Common myeloid progenitor, CD34-positive (primary cell): ENCODE measurements at regions not wholly inside any gene's neighbourhood (a gene's known extent, or its start where the extent isn't known, plus 50 kb on each side); places are given as distances from the start of the nearest gene placed in this dataset.

ENCODE experiments used
- CTCF ChIA-PET: fragments of 350-600 bp; sonication (Branson Sonifier 250); formaldehyde crosslinking; loops from one replicate; lab custom pipeline; 2021; ENCODE audit warnings: antibody characterized with exemption; lab: Charles Lee
- POLR2A ChIA-PET: fragments of 350-600 bp; sonication (Branson Sonifier 250); formaldehyde crosslinking; loops from one replicate; lab custom pipeline; 2021; ENCODE audit warnings: antibody characterized with exemption; lab: Charles Lee
- DNase-seq, 3 donors: peaks; one replicate each; pipeline versions ENCODE4 v3.0.0 to v3.0.0-alpha.2; 2013
- H3K27ac ChIP-seq, 2 experiments: 1 replicate in 1 of 2; 2 replicates in 1 of 2; pipeline ENCODE4 v1.7.0; 2013; ENCODE audit warnings: inconsistent platforms in 2 of 2, low read length in 2 of 2, mild to moderate bottlenecking in 2 of 2, low read depth in 1 of 2, moderate library complexity in 1 of 2; ENCODE audit not compliant: severe bottlenecking in 2 of 2, insufficient read depth in 1 of 2, poor library complexity in 1 of 2
- H3K27me3 ChIP-seq, 5 experiments: replicated peaks in 2 of 5; 1 replicate in 3 of 5; 2 replicates in 2 of 5; pipeline versions ENCODE4 v1.6.1 to v1.7.0; 2013; ENCODE audit warnings: low read length in 4 of 5, mild to moderate bottlenecking in 2 of 5, moderate library complexity in 2 of 5, inconsistent platforms in 1 of 5; ENCODE audit not compliant: insufficient read depth in 5 of 5, control insufficient read depth in 4 of 5
- H3K36me3 ChIP-seq, 4 experiments: 1 replicate in 2 of 4; 2 replicates in 2 of 4; pipeline versions ENCODE4 v1.6.1 to v1.7.0; 2013; ENCODE audit warnings: low read length in 3 of 4, control low read depth in 1 of 4, mild to moderate bottlenecking in 1 of 4; ENCODE audit not compliant: control insufficient read depth in 4 of 4, insufficient read depth in 4 of 4
- H3K4me1 ChIP-seq, 4 experiments: 1 replicate in 3 of 4; 2 replicates in 1 of 4; pipeline versions ENCODE4 v1.6.1 to v1.7.1; 2013; ENCODE audit warnings: low read length in 3 of 4, mild to moderate bottlenecking in 3 of 4, control low read depth in 1 of 4, inconsistent platforms in 1 of 4, moderate library complexity in 1 of 4; ENCODE audit not compliant: control insufficient read depth in 4 of 4, insufficient read depth in 4 of 4; ENCODE audit errors: control extremely low read depth in 1 of 4
- H3K4me3 ChIP-seq, 7 experiments: 1 replicate in 4 of 7; 2 replicates in 3 of 7; pipeline versions ENCODE4 v1.5.1 to v1.7.0; 2013; ENCODE audit warnings: mild to moderate bottlenecking in 7 of 7, low read length in 6 of 7, moderate library complexity in 6 of 7, inconsistent platforms in 2 of 7, low read depth in 2 of 7, control low read depth in 1 of 7; ENCODE audit not compliant: insufficient read depth in 4 of 7, control insufficient read depth in 1 of 7; ENCODE audit errors: extremely low read depth in 1 of 7
- H3K9me3 ChIP-seq, 5 experiments: 1 replicate in 4 of 5; 2 replicates in 1 of 5; pipeline versions ENCODE4 v1.6.1 to v1.7.1; 2013; ENCODE audit warnings: low read length in 4 of 5, mild to moderate bottlenecking in 2 of 5, inconsistent platforms in 1 of 5, low read depth in 1 of 5, moderate library complexity in 1 of 5; ENCODE audit not compliant: control insufficient read depth in 4 of 5, insufficient read depth in 2 of 5; ENCODE audit errors: control extremely low read depth in 1 of 5
- WGBS: methylation state at CpG from one replicate; pipeline ENCODE4 v1.1.5; 2013; ENCODE audit not compliant: insufficient coverage; 5-methylcytosine and 5-hydroxymethylcytosine counted together

DNA sequence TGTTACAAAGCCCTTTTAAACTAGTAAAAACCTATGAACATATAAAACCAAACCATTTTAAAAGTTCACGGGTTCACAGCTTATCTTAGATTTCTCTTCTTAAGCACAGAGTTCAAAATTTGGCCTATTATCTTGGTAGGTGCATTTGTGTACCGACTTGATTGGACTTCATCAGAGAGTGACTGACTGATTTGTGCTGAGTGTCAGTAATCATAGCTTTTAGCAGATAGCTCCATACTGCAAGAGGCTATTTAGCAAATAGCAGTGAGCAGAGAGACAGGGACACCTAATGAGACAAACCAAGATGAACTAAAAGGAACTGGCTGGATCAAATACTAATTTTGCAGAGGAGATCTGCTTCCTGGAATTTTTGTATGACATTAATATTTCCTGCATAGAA is 274.5 kb downstream of the PRR16 start:
- 100% methylated on average over 1 of the region's 2 CpGs for WGBS
- H3K4me1 ChIP-seq, result no peaks in the 10 kb centered on the region
- H3K9me3 ChIP-seq, result no peaks in the 10 kb centered on the region
- H3K27ac ChIP-seq, result no peak overlapping the region
- DNase-seq, result no peak
- H3K36me3 ChIP-seq, result no peaks in the 10 kb centered on the region
- ChIA-PET CTCF (no interaction called here), POLR2A (no interaction called here)
- no peaks in the 10 kb centered on the region for H3K27me3 ChIP-seq
- H3K4me3 ChIP-seq, result no peak overlapping the region

DNA sequence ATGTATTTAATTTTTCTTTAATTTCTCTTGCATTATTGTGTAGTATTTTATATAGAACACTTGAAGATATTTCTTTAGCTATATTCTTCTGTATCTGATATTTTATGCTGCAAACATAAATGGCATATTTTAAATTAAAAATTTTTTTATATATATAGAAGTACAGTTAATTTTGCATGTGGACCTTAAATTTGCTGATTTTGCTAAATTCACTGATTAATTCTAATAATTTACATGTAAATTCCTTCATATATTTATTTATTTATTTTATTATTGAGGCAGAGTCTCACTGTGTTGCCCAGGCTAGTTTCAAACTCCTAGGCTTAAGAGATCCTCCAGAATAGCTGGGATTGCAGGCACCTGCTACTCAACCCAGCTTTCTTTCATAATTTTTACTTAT is 276.9 kb downstream of the PRR16 start:
- no peak for DNase-seq
- Histone ChIP-seq H3K27me3 (no peaks in the 10 kb centered on the region), H3K4me3 (no peak overlapping the region), H3K9me3 (no peaks in the 10 kb centered on the region), H3K4me1 (no peaks in the 10 kb centered on the region), H3K36me3 (no peaks in the 10 kb centered on the region), H3K27ac (no peak overlapping the region)
- ChIA-PET CTCF (no interaction called here), POLR2A (no interaction called here)

DNA sequence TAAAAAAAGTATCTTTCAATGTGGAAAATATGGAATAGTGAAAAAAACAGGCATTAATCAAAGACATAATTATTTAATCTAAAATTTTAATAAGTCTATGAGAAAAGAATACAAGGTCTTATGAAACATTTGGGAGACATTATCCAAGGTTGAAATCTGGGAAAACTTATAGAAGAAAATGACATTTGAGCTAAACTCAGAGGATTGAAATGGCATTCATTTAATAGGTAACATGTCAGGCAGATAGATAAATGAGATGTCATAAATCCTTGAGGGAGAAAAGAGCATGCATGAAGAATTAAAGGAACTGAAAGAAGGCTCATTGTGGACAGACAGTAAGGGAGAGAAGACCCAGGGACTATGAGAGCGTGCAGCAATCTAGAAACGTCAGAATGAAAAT is 284.4 kb downstream of the PRR16 start:
- no peaks in the 10 kb centered on the region for H3K36me3 ChIP-seq
- no peak for DNase-seq
- H3K27ac ChIP-seq, result no peak overlapping the region
- no CpG with 5 or more reads among the region's 2 CpGs for WGBS
- no peaks in the 10 kb centered on the region for H3K27me3 ChIP-seq
- ChIA-PET POLR2A (no interaction called here), CTCF (no interaction called here)
- H3K4me3 ChIP-seq, result no peak overlapping the region
- no peaks in the 10 kb centered on the region for H3K9me3 ChIP-seq
- H3K4me1 ChIP-seq, result no peaks in the 10 kb centered on the region

DNA sequence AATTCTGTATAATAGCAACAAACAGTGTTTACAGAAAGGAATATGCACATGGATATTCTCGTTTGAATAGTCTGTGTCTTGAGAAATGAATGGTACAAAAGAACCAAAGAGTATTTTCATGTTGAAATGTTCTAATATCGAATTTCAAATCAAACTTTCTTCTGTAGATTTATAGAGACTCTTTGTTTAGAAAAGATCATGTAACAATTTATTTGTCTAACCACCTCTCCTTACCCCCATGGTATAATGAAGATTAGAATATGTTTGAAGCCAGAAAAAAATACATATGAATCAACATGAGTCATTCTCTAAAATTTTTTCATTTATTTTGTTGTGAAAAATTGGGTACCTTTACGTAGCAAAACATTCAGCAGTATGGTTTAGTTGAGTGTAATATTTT is 285.6 kb downstream of the PRR16 start:
- H3K9me3 ChIP-seq, result no peaks in the 10 kb centered on the region
- no peak overlapping the region for H3K4me3 ChIP-seq
- no peaks in the 10 kb centered on the region for H3K27me3 ChIP-seq
- H3K36me3 ChIP-seq, result no peaks in the 10 kb centered on the region
- ChIA-PET CTCF (no interaction called here), POLR2A (no interaction called here)
- H3K4me1 ChIP-seq, result no peaks in the 10 kb centered on the region
- no peak for DNase-seq
- no peak overlapping the region for H3K27ac ChIP-seq
- WGBS, result no CpG with 5 or more reads among the region's 3 CpGs

DNA sequence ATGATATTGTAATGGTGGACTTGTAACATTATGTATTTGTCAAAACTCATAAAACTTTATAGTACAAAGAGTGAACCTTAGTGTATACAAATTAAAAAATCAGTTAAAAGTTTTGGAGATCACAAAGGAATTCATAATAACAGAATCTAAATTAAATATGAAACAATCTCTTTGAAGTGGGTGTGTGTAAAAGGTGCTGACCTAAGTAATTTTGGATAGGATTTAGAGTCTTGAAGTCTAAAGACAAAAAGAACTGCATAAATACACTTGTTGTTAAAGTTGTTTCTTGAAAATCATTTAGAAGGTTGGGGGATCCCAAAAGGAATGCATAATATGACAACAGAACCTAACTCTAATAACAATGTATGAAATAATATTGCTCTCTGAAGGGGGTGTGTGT is 295.5 kb downstream of the PRR16 start:
- Histone ChIP-seq H3K27ac (no peak overlapping the region), H3K4me1 (no peaks in the 10 kb centered on the region), H3K27me3 (no peaks in the 10 kb centered on the region), H3K36me3 (no peaks in the 10 kb centered on the region), H3K9me3 (peaks cover 0 to 3% (median 0%) of the 10 kb centered on the region in 5 experiments), H3K4me3 (no peak overlapping the region)
- no peak for DNase-seq
- POLR2A ChIA-PET, result no interaction called here
- CTCF ChIA-PET, result no interaction called here

DNA sequence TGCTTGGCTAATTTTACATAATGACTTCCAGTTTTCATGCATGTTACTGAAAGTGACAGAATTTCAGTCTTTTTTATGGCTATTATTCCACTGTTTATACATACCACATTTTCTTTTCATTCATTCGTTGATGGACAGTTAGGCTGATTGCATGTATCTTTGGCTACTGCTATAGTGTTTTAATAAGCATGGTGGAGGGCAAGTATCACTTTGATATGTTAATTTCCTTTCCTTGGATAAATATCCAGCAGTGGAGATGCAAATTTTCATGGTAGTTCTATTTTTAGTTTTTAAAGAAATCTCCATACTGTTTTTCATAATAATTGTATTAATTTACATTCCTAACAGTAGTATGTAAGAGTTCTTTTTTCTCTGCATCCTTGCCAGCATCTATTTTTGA is 297.9 kb downstream of the PRR16 start:
- H3K4me1 ChIP-seq, result no peaks in the 10 kb centered on the region
- WGBS, result no CpG with 5 or more reads among the region's 1 CpG
- ChIA-PET POLR2A (no interaction called here), CTCF (no interaction called here)
- H3K9me3 ChIP-seq, result no peaks in the 10 kb centered on the region
- H3K36me3 ChIP-seq, result no peaks in the 10 kb centered on the region
- no peak overlapping the region for H3K27ac ChIP-seq
- H3K4me3 ChIP-seq, result no peak overlapping the region
- DNase-seq, result no peak
- H3K27me3 ChIP-seq, result no peaks in the 10 kb centered on the region

DNA sequence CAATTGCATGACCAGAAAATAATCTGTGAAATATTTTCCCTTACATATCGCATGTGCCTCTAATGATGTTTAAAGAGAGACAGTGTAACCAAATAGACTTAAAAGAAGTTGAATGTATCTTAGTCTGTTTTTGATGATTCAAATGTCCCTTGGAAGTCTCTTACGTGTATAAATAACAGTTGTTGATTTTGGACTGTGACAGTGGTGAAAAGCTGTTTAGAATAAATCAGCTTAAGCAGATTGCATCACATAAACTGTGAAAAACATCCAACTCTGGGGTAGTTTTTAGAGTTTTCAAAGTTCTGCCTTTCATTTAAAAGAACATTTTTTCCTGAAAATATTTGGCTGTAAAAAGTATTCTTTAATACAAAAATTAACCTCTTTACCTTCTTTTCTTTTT is 301.1 kb downstream of the PRR16 start:
- no CpG with 5 or more reads among the region's 2 CpGs for WGBS
- no peaks in the 10 kb centered on the region for H3K9me3 ChIP-seq
- POLR2A ChIA-PET, result no interaction called here

More for the DNA sequence above, 301.1 kb downstream of the PRR16 start:
- no peaks in the 10 kb centered on the region for H3K4me1 ChIP-seq
- no peak overlapping the region for H3K4me3 ChIP-seq
- H3K27ac ChIP-seq, result no peak overlapping the region
- CTCF ChIA-PET, result no interaction called here
- no peaks in the 10 kb centered on the region for H3K36me3 ChIP-seq
- no peaks in the 10 kb centered on the region for H3K27me3 ChIP-seq
- no peak for DNase-seq
